Mesendoderm (in vitro differentiated cells): ENCODE measurements at regions not wholly inside any gene's neighbourhood (a gene's known extent, or its start where the extent isn't known, plus 50 kb on each side); places are given as distances from the start of the nearest gene placed in this dataset.
"Not testable (repeated sequence)": the region's sequence is repeated elsewhere in the genome, so short reads cannot be mapped to it uniquely, and the experiment has no call there.

ENCODE experiments used
- DNase-seq: peaks from one replicate; pipeline ENCODE4 v3.0.0; 2013
- H2AK5ac ChIP-seq: 2 replicates; pipeline ENCODE4 v1.6.1; 2013; ENCODE audit warnings: low read length, inconsistent platforms
- H2BK120ac ChIP-seq: 2 replicates; pipeline ENCODE4 v1.6.1; 2013; ENCODE audit warnings: low read depth, mild to moderate bottlenecking, low read length, moderate library complexity, mixed read lengths
- H2BK15ac ChIP-seq: replicated peaks from 2 replicates; pipeline ENCODE4 v1.6.1; 2013; ENCODE audit warnings: low read depth, mild to moderate bottlenecking, moderate library complexity
- H2BK5ac ChIP-seq: 2 replicates; pipeline ENCODE4 v1.6.1; 2013; ENCODE audit warnings: low read length, inconsistent platforms
- H3K18ac ChIP-seq: 2 replicates; pipeline ENCODE4 v1.6.1; 2013; ENCODE audit warnings: mild to moderate bottlenecking, low read length, mixed read lengths
- H3K23ac ChIP-seq: one replicate; pipeline ENCODE4 v1.6.1; 2013; ENCODE audit warnings: low read length
- H3K27ac ChIP-seq: 2 replicates; pipeline ENCODE4 v1.5.1; 2013; ENCODE audit warnings: low read depth, mild to moderate bottlenecking, inconsistent platforms, low read length, moderate library complexity
- H3K27me3 ChIP-seq: 2 replicates; pipeline ENCODE4 v1.6.1; 2013; ENCODE audit warnings: low read length, control low read depth, mild to moderate bottlenecking, inconsistent platforms; ENCODE audit not compliant: insufficient read depth, poor library complexity
- H3K36me3 ChIP-seq: 2 replicates; pipeline ENCODE4 v1.6.1; 2013; ENCODE audit warnings: low read length, inconsistent platforms; ENCODE audit not compliant: control insufficient read depth, insufficient read depth
- H3K4ac ChIP-seq: one replicate; pipeline ENCODE4 v1.6.1; 2013; ENCODE audit warnings: low read depth, mild to moderate bottlenecking, low read length, moderate library complexity
- H3K4me1 ChIP-seq: 2 replicates; pipeline ENCODE4 v1.6.1; 2013; ENCODE audit warnings: low read depth, low read length, inconsistent platforms; ENCODE audit not compliant: control insufficient read depth
- H3K4me2 ChIP-seq: 2 replicates; pipeline ENCODE4 v1.6.1; 2013; ENCODE audit warnings: low read length
- H3K4me3 ChIP-seq: 2 replicates; pipeline ENCODE4 v1.5.1; 2013; ENCODE audit warnings: mild to moderate bottlenecking, low read length
- H3K56ac ChIP-seq: one replicate; pipeline ENCODE4 v1.6.1; 2013; ENCODE audit warnings: low read length
- H3K79me1 ChIP-seq: 2 replicates; pipeline ENCODE4 v1.6.1; 2013; ENCODE audit warnings: low read length, inconsistent platforms
- H3K79me2 ChIP-seq: 2 replicates; pipeline ENCODE4 v1.6.1; 2013; ENCODE audit warnings: mild to moderate bottlenecking, low read length; ENCODE audit not compliant: control insufficient read depth, insufficient read depth
- H3K9ac ChIP-seq: 2 replicates; pipeline ENCODE4 v1.6.1; 2013; ENCODE audit warnings: low read length, inconsistent platforms
- H4K5ac ChIP-seq: one replicate; pipeline ENCODE4 v1.6.1; 2013; ENCODE audit warnings: low read length
- H4K8ac ChIP-seq: one replicate; pipeline ENCODE4 v1.6.1; 2013; ENCODE audit warnings: low read depth, mild to moderate bottlenecking, control low read depth, low read length, moderate library complexity
- whole genome bisulfite sequencing: extraction: QIAGEN DNeasy Blood & Tissue Kit; methylation state at CpG from one replicate; pipeline ENCODE4 v1.1.7; 2013; ENCODE audit warnings: low lambda C conversion rate, missing lambda C conversion rate; ENCODE audit not compliant: insufficient coverage; ENCODE audit errors: extremely low coverage; 5-methylcytosine and 5-hydroxymethylcytosine counted together

DNA sequence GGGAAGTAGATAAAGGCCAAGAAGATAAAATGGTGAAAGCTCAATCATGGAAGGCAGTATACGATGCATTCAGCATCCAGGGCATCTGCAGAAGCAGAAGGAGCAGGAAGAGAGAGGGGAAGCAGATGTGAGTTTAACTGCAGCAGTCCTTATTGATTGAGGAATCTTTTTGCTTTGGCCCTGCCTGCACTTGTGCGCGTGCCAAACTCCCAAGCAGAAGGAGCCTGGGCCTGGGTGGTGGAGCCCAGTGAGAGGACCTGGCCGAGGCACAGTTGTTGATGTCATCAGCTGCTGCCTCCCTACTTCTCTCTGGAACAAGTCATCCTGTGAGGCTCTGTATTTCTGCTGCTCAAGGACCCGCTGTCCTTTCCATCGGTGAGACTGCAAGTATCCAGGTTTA lies 65.5 kb upstream of the ROPN1 start:
- Histone ChIP-seq H4K5ac (no peak overlapping the region), H3K27me3 (no peaks in the 10 kb centered on the region), H3K9ac (no peak overlapping the region), H2BK5ac (no peak overlapping the region), H3K4ac (no peak overlapping the region), H3K18ac (no peak overlapping the region), H3K27ac (no peak overlapping the region), H3K4me1 (peaks cover 3% of the 10 kb centered on the region), H2AK5ac (no peak overlapping the region), H2BK120ac (no peak overlapping the region), H3K4me3 (no peak overlapping the region), H3K79me1 (no peaks in the 10 kb centered on the region), H3K79me2 (no peaks in the 10 kb centered on the region), H3K4me2 (no peak overlapping the region), H4K8ac (no peak overlapping the region), H2BK15ac (no peak overlapping the region), H3K36me3 (no peaks in the 10 kb centered on the region), H3K56ac (no peak overlapping the region), H3K23ac (no peak overlapping the region)
- no CpG with 5 or more reads among the region's 6 CpGs for WGBS
- peak; percentile 8 for DNase-seq

DNA sequence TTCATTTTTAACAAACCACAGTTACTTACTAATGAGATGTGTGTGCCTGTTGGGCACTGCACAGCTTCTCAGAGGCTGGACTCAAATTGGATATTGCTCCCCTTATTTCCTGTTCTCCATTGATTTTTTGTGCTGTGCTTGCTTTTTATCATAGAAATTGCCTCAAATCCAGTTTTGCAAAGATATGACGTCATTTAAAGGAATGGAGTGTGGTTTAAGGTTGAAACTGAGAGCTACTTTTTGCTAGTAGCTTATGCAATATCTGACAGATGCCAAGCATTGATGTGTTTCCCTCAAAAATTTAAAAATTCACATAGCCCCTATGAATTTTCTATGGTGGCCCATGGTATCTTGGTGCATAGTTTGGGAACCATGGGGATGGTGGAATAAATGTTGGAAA lies 67.7 kb upstream of the ROPN1 start:
- DNase-seq = no peak
- Histone ChIP-seq H3K18ac (no peak overlapping the region), H3K4me2 (no peak overlapping the region), H3K9ac (no peak overlapping the region), H3K4ac (no peak overlapping the region), H4K8ac (no peak overlapping the region), H4K5ac (no peak overlapping the region), H2BK120ac (no peak overlapping the region), H3K27me3 (no peaks in the 10 kb centered on the region), H3K23ac (no peak overlapping the region), H3K79me2 (no peaks in the 10 kb centered on the region), H2BK5ac (no peak overlapping the region), H3K27ac (no peak overlapping the region), H3K4me3 (no peak overlapping the region), H3K36me3 (no peaks in the 10 kb centered on the region), H3K4me1 (peaks cover 3% of the 10 kb centered on the region), H2AK5ac (no peak overlapping the region), H3K79me1 (no peaks in the 10 kb centered on the region), H2BK15ac (no peak overlapping the region), H3K56ac (no peak overlapping the region)
- WGBS = no CpG with 5 or more reads among the region's 1 CpG

DNA sequence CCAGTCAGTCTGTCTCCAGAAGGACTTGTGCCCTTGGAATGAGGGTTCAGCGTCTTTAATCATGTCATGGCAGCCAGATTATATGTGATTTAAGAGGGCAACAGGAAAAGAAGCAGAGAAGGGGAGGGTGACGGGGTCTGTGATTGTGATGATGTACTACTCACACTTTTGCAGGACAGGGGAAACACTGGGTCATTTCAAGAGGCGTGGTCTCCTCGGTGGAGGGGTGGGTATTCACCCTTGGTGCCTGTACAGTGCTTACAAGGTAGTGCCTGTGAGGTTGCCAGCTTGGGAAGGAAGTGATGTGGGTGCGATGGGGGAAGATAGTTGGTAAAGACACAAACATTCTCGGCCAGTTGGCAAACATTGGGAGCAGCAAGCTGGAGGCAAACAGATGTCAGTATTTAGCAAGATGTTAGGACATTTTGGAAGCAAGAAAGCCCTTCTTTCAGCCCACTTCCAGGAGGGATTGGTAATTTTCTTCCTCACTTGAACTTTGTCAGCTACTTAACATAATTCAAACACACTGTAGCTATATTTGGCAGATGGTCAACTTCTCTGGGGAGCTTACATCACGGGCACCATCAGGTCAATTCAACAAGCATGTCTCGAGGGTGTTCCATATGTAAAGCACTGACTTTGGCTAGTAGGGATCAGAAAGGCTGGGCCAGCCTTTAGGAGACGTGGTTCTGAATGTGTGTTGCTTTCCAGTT lies 71.4 kb upstream of the ROPN1 start:
- Histone ChIP-seq H2BK5ac (no peak overlapping the region), H2AK5ac (no peak overlapping the region), H3K4me1 (no peaks in the 10 kb centered on the region), H3K4me2 (no peak overlapping the region), H2BK120ac (no peak overlapping the region), H3K79me1 (no peaks in the 10 kb centered on the region), H3K27ac (no peak overlapping the region), H3K18ac (no peak overlapping the region), H3K9ac (no peak overlapping the region), H2BK15ac (no peak overlapping the region), H4K5ac (no peak overlapping the region), H3K36me3 (no peaks in the 10 kb centered on the region), H3K4me3 (no peak overlapping the region), H3K27me3 (no peaks in the 10 kb centered on the region), H3K79me2 (no peaks in the 10 kb centered on the region), H4K8ac (no peak overlapping the region), H3K4ac (no peak overlapping the region), H3K23ac (no peak overlapping the region), H3K56ac (no peak overlapping the region)
- WGBS = no CpG with 5 or more reads among the region's 9 CpGs
- no peak for DNase-seq

DNA sequence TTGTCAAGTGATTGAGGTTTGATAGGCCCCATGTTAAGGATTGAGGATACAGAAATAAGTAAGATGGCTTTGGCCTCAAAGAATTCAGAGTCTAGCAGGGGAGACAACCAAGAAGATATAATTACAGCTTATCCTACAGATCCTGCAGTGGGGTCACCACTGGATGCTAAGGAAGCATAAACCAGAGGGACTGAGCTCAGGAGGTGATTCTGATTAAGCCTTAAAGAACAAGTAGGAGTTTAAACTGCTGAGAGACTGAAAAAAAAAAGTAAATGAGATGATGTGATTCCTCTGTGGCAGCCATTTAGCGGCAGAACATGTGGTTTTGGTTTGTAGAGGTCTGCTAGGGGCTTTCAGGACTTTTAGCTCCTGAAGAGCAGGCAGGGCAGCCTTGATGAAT lies 72.1 kb upstream of the ROPN1 start:
- H3K23ac ChIP-seq = no peak overlapping the region
- H2BK5ac ChIP-seq = no peak overlapping the region
- H3K4me1 ChIP-seq = no peaks in the 10 kb centered on the region
- no peak overlapping the region for H2BK120ac ChIP-seq
- no peak overlapping the region for H3K9ac ChIP-seq
- H3K4me3 ChIP-seq = no peak overlapping the region
- no peaks in the 10 kb centered on the region for H3K79me2 ChIP-seq
- no peak overlapping the region for H4K5ac ChIP-seq
- no peak overlapping the region for H2AK5ac ChIP-seq
- no peak for DNase-seq
- H3K18ac ChIP-seq = no peak overlapping the region
- H3K27ac ChIP-seq = no peak overlapping the region
- no peaks in the 10 kb centered on the region for H3K27me3 ChIP-seq
- H3K4ac ChIP-seq = no peak overlapping the region
- no peak overlapping the region for H3K4me2 ChIP-seq
- WGBS = no CpG with 5 or more reads among the region's 1 CpG
- no peak overlapping the region for H4K8ac ChIP-seq
- no peaks in the 10 kb centered on the region for H3K79me1 ChIP-seq
- no peaks in the 10 kb centered on the region for H3K36me3 ChIP-seq
- H3K56ac ChIP-seq = no peak overlapping the region
- no peak overlapping the region for H2BK15ac ChIP-seq

DNA sequence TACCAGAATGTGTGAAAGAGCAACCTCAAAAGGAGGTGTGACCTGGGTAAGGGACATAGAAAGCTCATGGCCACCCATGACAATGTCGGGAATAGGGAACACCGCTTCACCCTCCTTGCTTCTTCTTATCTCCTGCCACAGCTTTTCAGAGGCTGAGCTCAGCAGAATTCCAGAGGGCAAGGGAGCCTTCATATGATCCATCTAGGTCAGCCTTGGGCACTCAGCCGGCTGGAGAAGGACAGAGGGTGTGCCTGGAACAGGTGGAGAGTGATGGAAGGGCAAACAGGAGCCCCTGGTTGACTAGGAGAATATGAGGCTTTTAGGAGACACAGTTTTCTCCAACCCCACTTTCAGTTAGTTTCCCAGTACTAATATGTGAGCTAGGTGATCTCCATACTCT lies 74.6 kb upstream of the ROPN1 start:
- H3K4me1 ChIP-seq, H3K23ac ChIP-seq, H4K5ac ChIP-seq, H2BK120ac ChIP-seq, H3K18ac ChIP-seq, H2BK15ac ChIP-seq, H3K36me3 ChIP-seq, H3K4me3 ChIP-seq, H4K8ac ChIP-seq, H3K9ac ChIP-seq, H2AK5ac ChIP-seq, H2BK5ac ChIP-seq, H3K27ac ChIP-seq, H3K56ac ChIP-seq, H3K27me3 ChIP-seq, DNase-seq, H3K4ac ChIP-seq, H3K79me1 ChIP-seq, H3K4me2 ChIP-seq, H3K79me2 ChIP-seq: not testable (repeated sequence)
- no CpG with 5 or more reads among the region's 3 CpGs for WGBS

DNA sequence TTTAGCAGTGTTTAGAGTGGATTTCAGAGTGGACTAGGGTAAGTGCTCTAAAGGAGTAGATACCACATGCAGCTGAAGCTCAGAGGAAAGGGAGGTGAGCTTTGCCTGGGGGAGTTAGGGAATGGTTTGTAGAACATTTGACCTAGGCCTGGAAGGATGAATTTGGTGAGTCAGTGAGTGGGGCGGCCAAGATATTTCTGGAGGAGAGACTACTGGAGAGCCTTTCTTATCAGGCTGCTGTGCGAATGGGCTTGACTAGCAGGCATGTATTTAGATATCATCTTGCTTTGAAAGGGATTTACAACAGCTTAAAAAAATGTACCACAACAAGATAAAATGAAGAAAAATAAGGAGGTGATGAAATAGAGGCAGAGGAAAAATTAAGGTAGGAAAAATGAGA lies 77.8 kb upstream of the ROPN1 start:
- peak; percentile 8 for DNase-seq
- H3K18ac ChIP-seq, H3K56ac ChIP-seq, H3K9ac ChIP-seq, H3K23ac ChIP-seq, H3K36me3 ChIP-seq, H3K27me3 ChIP-seq, H4K8ac ChIP-seq, H3K79me1 ChIP-seq, H4K5ac ChIP-seq, H2BK15ac ChIP-seq, H3K4ac ChIP-seq, H3K4me3 ChIP-seq, H2AK5ac ChIP-seq, H3K79me2 ChIP-seq, H3K4me1 ChIP-seq, H2BK120ac ChIP-seq, H3K27ac ChIP-seq, H3K4me2 ChIP-seq, H2BK5ac ChIP-seq: not testable (repeated sequence)
- WGBS = no CpG with 5 or more reads among the region's 2 CpGs
